ENCODE measurements at regions not wholly inside any gene's neighbourhood (a gene's known extent, or its start where the extent isn't known, plus 50 kb on each side); places are given as distances from the start of the nearest gene placed in this dataset.

DNA sequence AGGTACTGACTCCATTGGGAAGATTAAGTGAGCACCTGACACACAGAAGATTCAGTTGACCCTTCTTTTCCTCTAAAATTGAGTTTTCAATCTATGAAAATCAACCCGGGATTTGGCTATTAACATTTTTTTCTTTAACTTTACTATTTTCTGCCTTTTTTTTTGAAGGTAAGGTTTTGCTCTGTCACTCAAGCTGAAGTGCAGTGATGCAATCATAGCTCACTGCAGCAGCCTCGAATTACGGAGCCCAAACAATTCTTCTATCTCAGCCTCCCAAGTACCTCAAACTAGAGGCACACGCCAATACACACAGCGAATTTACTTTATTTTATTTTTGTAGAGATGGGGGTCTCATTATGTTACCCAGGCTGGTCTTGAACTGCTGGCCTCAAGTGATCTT lies 1029.5 kb downstream of the MCTP2 start (continued):
- TF ChIP-seq, protein P1, sequence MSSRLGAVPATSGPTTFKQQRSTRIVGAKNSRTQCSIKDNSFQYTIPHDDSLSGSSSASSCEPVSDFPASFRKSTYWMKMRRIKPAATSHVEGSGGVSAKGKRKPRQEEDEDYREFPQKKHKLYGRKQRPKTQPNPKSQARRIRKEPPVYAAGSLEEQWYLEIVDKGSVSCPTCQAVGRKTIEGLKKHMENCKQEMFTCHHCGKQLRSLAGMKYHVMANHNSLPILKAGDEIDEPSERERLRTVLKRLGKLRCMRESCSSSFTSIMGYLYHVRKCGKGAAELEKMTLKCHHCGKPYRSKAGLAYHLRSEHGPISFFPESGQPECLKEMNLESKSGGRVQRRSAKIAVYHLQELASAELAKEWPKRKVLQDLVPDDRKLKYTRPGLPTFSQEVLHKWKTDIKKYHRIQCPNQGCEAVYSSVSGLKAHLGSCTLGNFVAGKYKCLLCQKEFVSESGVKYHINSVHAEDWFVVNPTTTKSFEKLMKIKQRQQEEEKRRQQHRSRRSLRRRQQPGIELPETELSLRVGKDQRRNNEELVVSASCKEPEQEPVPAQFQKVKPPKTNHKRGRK (CRISPR knock-in tag; IDR thresholded peaks at IDR 0.05; ENCODE audit: borderline replicate concordance), result no peak
- TF ChIP-seq EMX1 (CRISPR knock-in tag; IDR thresholded peaks at IDR 0.05), result no peak
- TF ChIP-seq, protein P2, sequence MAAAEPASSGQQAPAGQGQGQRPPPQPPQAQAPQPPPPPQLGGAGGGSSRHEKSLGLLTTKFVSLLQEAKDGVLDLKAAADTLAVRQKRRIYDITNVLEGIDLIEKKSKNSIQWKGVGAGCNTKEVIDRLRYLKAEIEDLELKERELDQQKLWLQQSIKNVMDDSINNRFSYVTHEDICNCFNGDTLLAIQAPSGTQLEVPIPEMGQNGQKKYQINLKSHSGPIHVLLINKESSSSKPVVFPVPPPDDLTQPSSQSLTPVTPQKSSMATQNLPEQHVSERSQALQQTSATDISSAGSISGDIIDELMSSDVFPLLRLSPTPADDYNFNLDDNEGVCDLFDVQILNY (CRISPR knock-in tag; IDR thresholded peaks at IDR 0.05), result no peak
- no peak for TF ChIP-seq JUN (CRISPR knock-in tag; IDR thresholded peaks at IDR 0.05)
- TF ChIP-seq NFYB (CRISPR knock-in tag; conservative IDR thresholded peaks at IDR 0.05; ENCODE audit: low read depth), result no peak
- no peak for TF ChIP-seq ZNF232 (CRISPR knock-in tag; IDR thresholded peaks at IDR 0.05)
- TF ChIP-seq FOXJ3 (CRISPR knock-in tag; IDR thresholded peaks at IDR 0.05; ENCODE audit: borderline replicate concordance), result no peak
- no peak for TF ChIP-seq SMAD4 (CRISPR knock-in tag; IDR thresholded peaks at IDR 0.05)
- no peak for TF ChIP-seq HMGA2 (CRISPR knock-in tag; IDR thresholded peaks at IDR 0.05)
- TF ChIP-seq NFE2L1 (CRISPR knock-in tag; IDR thresholded peaks at IDR 0.05), result no peak
- TF ChIP-seq ELF4 (CRISPR knock-in tag; IDR thresholded peaks at IDR 0.05; ENCODE audit: low read depth), result no peak
- no peak for TF ChIP-seq NR2C2 (CRISPR knock-in tag; IDR thresholded peaks at IDR 0.05)
- no peak for TF ChIP-seq NR1H2 (CRISPR knock-in tag; IDR thresholded peaks at IDR 0.05)
- TF ChIP-seq, protein P3, sequence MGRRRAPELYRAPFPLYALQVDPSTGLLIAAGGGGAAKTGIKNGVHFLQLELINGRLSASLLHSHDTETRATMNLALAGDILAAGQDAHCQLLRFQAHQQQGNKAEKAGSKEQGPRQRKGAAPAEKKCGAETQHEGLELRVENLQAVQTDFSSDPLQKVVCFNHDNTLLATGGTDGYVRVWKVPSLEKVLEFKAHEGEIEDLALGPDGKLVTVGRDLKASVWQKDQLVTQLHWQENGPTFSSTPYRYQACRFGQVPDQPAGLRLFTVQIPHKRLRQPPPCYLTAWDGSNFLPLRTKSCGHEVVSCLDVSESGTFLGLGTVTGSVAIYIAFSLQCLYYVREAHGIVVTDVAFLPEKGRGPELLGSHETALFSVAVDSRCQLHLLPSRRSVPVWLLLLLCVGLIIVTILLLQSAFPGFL (CRISPR knock-in tag; IDR thresholded peaks at IDR 0.05; ENCODE audit: borderline replicate concordance), result no peak

DNA sequence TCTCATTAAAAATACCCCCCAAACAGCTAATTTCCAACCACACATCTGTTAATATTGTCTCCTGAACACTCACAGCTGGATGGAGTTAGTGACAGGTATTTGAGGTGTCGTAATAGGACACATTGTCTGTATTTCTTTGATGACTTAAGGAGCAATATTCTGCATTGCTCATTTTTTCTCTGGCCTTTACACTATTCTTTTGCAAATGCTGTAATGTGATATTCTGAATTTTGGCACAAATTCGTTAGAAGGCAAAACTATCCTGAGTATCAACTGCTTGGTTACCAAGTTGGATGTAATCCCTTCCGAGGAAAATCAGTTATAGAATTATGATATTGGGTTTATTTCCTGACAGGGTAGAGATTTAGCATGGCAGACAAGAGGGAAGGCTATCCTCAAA lies 1030.2 kb downstream of the MCTP2 start:
- H3K27me3 Mint-ChIP-seq (ENCODE audit: low read depth), result no peaks in the 10 kb centered on the region; the same call in 1 of the 2 replicates
- H3K27ac Mint-ChIP-seq, result no peak overlapping the region
- ATAC-seq (no peak), DNase-seq (ENCODE audit: low spot score) (no peak)
- no peaks in the 10 kb centered on the region for H3K9me3 Mint-ChIP-seq
- H3K4me3 Mint-ChIP-seq, result no peak overlapping the region
- POLR2A ChIA-PET, result no interaction called here
- TF ChIP-seq ZNF138 (CRISPR knock-in tag; conservative IDR thresholded peaks at IDR 0.05) (no peak), KAT7 (CRISPR knock-in tag; IDR thresholded peaks at IDR 0.05; ENCODE audit: borderline replicate concordance) (no peak), NFATC4 (CRISPR knock-in tag; IDR thresholded peaks at IDR 0.05) (no peak), MXD4 (CRISPR knock-in tag; IDR thresholded peaks at IDR 0.05; ENCODE audit: borderline replicate concordance) (no peak), ZNF671 (CRISPR knock-in tag; IDR thresholded peaks at IDR 0.05) (no peak), SP1 (CRISPR knock-in tag; conservative IDR thresholded peaks at IDR 0.05) (no peak)
- TF ChIP-seq, protein P4, sequence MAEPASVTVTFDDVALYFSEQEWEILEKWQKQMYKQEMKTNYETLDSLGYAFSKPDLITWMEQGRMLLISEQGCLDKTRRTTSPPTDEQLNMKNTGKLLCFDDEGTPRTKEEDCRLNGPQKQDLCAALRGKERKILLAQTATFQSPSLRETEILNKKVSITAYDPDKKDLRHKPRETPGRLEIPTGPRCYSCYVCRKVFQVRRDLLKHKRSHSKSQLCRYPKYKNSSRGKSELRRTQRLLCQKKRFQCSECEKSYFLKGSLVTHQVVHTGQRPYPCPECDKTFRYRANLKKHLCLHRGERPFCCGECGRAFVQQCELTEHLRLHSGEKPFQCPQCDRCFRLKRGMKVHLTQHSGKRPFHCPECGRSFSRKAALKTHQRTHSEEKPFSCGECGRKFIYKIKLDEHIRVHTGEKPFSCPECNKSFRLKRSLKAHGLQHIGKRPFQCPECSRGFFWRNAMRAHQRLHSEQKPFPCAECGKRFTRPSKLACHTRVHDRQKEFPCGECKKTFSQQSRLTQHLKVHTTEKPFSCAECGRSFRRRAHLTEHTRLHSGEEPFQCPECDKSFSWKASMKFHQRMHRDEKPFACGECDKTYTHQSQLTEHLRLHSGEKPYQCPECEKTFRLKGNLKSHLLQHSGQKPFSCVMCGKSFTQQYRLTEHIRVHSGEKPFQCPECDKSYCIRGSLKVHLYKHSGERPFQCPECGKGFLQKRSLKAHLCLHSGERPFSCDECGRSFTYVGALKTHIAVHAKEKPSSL (CRISPR knock-in tag; conservative IDR thresholded peaks at IDR 0.05), result no peak
- TF ChIP-seq, protein P5, sequence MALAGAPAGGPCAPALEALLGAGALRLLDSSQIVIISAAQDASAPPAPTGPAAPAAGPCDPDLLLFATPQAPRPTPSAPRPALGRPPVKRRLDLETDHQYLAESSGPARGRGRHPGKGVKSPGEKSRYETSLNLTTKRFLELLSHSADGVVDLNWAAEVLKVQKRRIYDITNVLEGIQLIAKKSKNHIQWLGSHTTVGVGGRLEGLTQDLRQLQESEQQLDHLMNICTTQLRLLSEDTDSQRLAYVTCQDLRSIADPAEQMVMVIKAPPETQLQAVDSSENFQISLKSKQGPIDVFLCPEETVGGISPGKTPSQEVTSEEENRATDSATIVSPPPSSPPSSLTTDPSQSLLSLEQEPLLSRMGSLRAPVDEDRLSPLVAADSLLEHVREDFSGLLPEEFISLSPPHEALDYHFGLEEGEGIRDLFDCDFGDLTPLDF (CRISPR knock-in tag; IDR thresholded peaks at IDR 0.05), result no peak
- TF ChIP-seq, protein P6, sequence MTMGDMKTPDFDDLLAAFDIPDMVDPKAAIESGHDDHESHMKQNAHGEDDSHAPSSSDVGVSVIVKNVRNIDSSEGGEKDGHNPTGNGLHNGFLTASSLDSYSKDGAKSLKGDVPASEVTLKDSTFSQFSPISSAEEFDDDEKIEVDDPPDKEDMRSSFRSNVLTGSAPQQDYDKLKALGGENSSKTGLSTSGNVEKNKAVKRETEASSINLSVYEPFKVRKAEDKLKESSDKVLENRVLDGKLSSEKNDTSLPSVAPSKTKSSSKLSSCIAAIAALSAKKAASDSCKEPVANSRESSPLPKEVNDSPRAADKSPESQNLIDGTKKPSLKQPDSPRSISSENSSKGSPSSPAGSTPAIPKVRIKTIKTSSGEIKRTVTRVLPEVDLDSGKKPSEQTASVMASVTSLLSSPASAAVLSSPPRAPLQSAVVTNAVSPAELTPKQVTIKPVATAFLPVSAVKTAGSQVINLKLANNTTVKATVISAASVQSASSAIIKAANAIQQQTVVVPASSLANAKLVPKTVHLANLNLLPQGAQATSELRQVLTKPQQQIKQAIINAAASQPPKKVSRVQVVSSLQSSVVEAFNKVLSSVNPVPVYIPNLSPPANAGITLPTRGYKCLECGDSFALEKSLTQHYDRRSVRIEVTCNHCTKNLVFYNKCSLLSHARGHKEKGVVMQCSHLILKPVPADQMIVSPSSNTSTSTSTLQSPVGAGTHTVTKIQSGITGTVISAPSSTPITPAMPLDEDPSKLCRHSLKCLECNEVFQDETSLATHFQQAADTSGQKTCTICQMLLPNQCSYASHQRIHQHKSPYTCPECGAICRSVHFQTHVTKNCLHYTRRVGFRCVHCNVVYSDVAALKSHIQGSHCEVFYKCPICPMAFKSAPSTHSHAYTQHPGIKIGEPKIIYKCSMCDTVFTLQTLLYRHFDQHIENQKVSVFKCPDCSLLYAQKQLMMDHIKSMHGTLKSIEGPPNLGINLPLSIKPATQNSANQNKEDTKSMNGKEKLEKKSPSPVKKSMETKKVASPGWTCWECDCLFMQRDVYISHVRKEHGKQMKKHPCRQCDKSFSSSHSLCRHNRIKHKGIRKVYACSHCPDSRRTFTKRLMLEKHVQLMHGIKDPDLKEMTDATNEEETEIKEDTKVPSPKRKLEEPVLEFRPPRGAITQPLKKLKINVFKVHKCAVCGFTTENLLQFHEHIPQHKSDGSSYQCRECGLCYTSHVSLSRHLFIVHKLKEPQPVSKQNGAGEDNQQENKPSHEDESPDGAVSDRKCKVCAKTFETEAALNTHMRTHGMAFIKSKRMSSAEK (CRISPR knock-in tag; IDR thresholded peaks at IDR 0.05; ENCODE audit: borderline replicate concordance), result no peak
- H3K36me3 Mint-ChIP-seq, result no peaks in the 10 kb centered on the region
- CTCF ChIA-PET, result no interaction called here
- peaks cover 18% of the 10 kb centered on the region for H3K4me1 Mint-ChIP-seq
